ENCODE measurements at regions not wholly inside any gene's neighbourhood (a gene's known extent, or its start where the extent isn't known, plus 50 kb on each side); places are given as distances from the start of the nearest gene placed in this dataset.

DNA sequence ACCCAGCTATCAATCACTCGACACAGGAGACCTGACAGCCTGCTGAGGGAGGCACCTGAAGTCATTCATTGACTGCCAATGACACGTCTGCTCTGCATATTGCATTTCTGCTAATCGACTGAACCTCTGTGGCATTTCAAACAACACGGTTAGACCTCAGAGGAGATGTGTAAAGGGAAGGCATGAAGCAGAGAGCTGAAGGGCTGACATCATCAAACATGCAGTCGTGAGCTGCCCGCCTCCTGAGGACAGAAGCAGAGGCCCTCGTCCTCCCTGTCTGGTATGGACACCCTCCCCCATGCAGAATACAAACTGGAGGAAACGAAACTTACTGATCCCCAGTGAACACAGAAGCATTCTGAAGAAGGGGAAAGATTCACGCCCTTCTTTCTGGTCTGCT is 462.6 kb upstream of the MGMT start:
- TF ChIP-seq POLR2A (IDR thresholded peaks at IDR 0.05; ENCODE audit: low read length) (no peak), GATA1 (IDR thresholded peaks at IDR 0.05; ENCODE audit: low read depth, low read length) (no peak)

Data from erythroblast (primary cell).